BJ (cell line): ENCODE measurements at regions not wholly inside any gene's neighbourhood (a gene's known extent, or its start where the extent isn't known, plus 50 kb on each side); places are given as distances from the start of the nearest gene placed in this dataset. TPM values are rescaled to one million over a fixed set of nuclear protein-coding genes. Genes with fewer than 3 reads are reported as not detected.

ENCODE experiments used
- CTCF ChIA-PET: fragments of 350-600 bp; formaldehyde crosslinking; extraction: SDS; loops from one replicate; lab custom pipeline; 2021; ENCODE audit warnings: antibody characterized with exemption, inconsistent platforms; lab: Yijun Ruan, JAX
- POLR2A ChIA-PET: fragments of 300-600 bp; sonication (Branson Sonifier 250); formaldehyde crosslinking; extraction: SDS; loops from one replicate; lab custom pipeline; 2021; ENCODE audit warnings: antibody characterized with exemption; lab: Charles Lee
- DNase-seq: peaks from one replicate; pipeline ENCODE4 v3.0.0-alpha.2; 2011; ENCODE audit warnings: low read depth
- H3K27me3 ChIP-seq: 2 replicates; pipeline ENCODE4 v1.6.0; 2011; ENCODE audit warnings: low read length; ENCODE audit not compliant: control insufficient read depth, insufficient read depth
- H3K36me3 ChIP-seq: 2 replicates; pipeline ENCODE4 v1.5.1; 2011; ENCODE audit warnings: low read length; ENCODE audit not compliant: control insufficient read depth, insufficient read depth
- H3K4me3 ChIP-seq: 2 replicates; pipeline ENCODE4 v1.5.1; 2011; ENCODE audit warnings: low read depth, mild to moderate bottlenecking, control low read depth, low read length
- CTCF ChIP-seq: IDR thresholded peaks from 2 replicates; pipeline ENCODE4 v1.5.1; 2011; ENCODE audit warnings: low read depth, mild to moderate bottlenecking, control low read depth, inconsistent platforms, low read length, moderate library complexity; ENCODE audit not compliant: insufficient read depth
- small RNA-seq: library from RNA; depleted of rRNA; stranded (forward); fragments of <200 nt; gene quantifications from one replicate; pipeline ENCODE3, GENCODE V24; 2012; ENCODE audit warnings: low replicate concordance, low read depth; ENCODE audit not compliant: insufficient read length

DNA sequence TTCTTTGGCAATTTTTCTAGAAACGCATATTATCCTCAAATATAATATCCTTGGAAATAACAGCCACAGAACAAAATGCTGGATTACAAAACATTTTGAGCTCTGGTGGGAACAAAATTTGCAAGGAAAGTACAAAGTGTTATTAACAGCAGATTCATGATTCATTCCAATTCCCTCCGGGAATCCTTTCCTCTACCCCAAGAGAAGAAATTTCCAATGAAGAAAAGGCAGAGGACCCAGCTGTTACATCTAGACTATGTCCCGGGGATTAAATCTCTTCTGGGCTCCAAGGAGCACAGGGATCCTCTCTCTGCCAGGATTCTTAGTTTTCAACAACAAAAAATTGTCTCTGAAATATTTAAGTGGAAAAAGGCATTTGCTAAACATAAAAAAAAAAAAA, 51.6 kb upstream of the TMEFF2 start:
- Histone ChIP-seq H3K4me3 (no peak overlapping the region), H3K36me3 (no peaks in the 10 kb centered on the region), H3K27me3 (no peaks in the 10 kb centered on the region)
- no peak for DNase-seq
- TF ChIP-seq CTCF = no peak
- CTCF ChIA-PET = interaction anchor here (1.1 to 1.2 kb wide), 2 partner anchors 23 to 40 kb away, joined by 3 read pairs; no protein-coding TSS in a partner anchor
- POLR2A ChIA-PET = no interaction called here

GRCh38 chr2:192245329-192245728, 50.6 kb upstream of the TMEFF2 start:
- H3K4me3 ChIP-seq = no peak overlapping the region
- no peak for TF ChIP-seq CTCF
- POLR2A ChIA-PET = no interaction called here
- no peaks in the 10 kb centered on the region for H3K27me3 ChIP-seq
- no peaks in the 10 kb centered on the region for H3K36me3 ChIP-seq
- CTCF ChIA-PET = interaction anchor here (1.1 to 1.2 kb wide), 2 partner anchors 22 to 41 kb away, joined by 3 read pairs; no protein-coding TSS in a partner anchor
- DNase-seq = no peak

Small RNAs in the stretch of these regions (small RNA-seq; reads per million reads assigned to genes)
- gene AC068135.1 = not detected
- not detected for gene AC074290.1
- not detected for gene RF00017
- not detected for gene RF00273
- not detected for gene RNU6-169P
